Ectodermal cell (in vitro differentiated cells): ENCODE measurements at regions not wholly inside any gene's neighbourhood (a gene's known extent, or its start where the extent isn't known, plus 50 kb on each side); places are given as distances from the start of the nearest gene placed in this dataset.

Experiments
- H3K27ac ChIP-seq: 2 replicates; pipeline ENCODE4 v1.7.0; 2013; ENCODE audit warnings: mild to moderate bottlenecking, low read depth, low read length; ENCODE audit not compliant: insufficient read depth, poor library complexity, severe bottlenecking
- H3K27me3 ChIP-seq: 2 replicates; pipeline ENCODE4 v1.7.0; 2013; ENCODE audit warnings: mild to moderate bottlenecking, low read length; ENCODE audit not compliant: insufficient read depth, control insufficient read depth, poor library complexity, severe bottlenecking
- H3K36me3 ChIP-seq: one replicate; pipeline ENCODE4 v1.7.0; 2013; ENCODE audit warnings: low read length; ENCODE audit not compliant: control insufficient read depth, insufficient read depth
- H3K4me1 ChIP-seq: one replicate; pipeline ENCODE4 v1.7.0; 2013; ENCODE audit warnings: low read length; ENCODE audit not compliant: control insufficient read depth, insufficient read depth
- H3K4me3 ChIP-seq: 2 replicates; pipeline ENCODE4 v1.7.0; 2013; ENCODE audit warnings: low read depth, low read length, control low read depth; ENCODE audit not compliant: insufficient read depth
- H3K9me3 ChIP-seq: 2 replicates; pipeline ENCODE4 v1.7.0; 2013; ENCODE audit warnings: mild to moderate bottlenecking, low read length, moderate library complexity; ENCODE audit not compliant: control insufficient read depth
- WGBS, 2 experiments: methylation state at CpG; one replicate each; pipeline ENCODE4 v1.1.7; 2013; ENCODE audit warnings: missing lambda C conversion rate in 2 of 2; 5-methylcytosine and 5-hydroxymethylcytosine counted together

DNA sequence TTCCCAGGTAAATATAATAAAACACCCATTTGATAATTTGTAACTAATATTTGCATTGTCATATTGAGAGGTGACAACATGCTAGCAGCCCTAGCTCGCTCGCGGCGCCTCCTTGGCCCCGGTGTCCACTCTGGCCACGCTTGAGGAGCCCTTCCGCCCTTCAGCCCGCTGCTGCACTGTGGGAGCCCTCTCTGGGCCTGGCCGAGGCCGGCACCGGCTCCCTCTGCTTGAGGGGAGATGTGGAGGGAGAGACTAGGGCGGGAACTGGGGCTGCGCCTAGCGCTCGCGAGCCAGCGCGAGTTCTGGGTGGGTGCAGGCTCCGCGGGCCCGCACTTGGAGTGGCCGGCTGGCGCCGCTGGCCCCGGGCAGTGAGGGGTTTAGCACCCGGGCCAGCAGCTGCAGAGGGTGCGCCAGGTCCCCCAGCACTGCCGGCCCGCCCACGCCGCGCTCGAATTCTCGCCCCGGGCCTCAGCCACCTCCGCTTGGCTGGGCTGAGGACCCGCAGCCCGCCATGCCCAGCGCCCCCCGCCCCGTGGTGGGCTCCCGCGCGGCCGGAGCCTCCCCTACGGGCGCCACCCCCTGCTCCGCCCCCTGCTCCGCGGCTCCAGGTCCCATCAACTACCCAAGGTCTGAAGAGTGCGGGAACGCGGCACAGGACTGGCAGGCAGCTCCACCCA is 594.4 kb downstream of the SLITRK6 start:
- H3K27me3 ChIP-seq = no peaks in the 10 kb centered on the region
- H3K9me3 ChIP-seq = no peaks in the 10 kb centered on the region
- 95% methylated on average over 53 of the region's 53 CpGs for WGBS, 2 experiments
- no peaks in the 10 kb centered on the region for H3K36me3 ChIP-seq
- H3K27ac ChIP-seq = no peak overlapping the region
- H3K4me1 ChIP-seq = no peaks in the 10 kb centered on the region
- no peak overlapping the region for H3K4me3 ChIP-seq

DNA sequence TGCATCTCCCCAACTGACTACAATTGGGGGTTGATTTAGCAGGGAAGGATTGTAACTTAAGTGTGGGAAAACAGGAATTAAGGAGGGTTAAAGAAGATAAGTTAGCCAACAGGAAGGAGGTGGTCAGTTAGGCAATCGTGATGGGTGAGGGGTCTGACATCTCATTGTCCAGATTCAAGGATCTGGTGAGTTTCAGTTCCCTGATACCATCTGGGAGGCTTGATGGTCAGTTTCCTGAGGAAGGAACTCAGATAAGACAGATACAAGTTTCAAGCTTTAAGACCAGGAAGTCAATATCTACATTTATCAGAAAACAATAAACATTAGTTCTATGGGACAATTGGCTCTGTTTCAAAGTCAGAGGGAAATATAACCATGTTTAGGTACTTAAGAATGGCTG is 601.8 kb downstream of the SLITRK6 start:
- Histone ChIP-seq H3K27me3 (no peaks in the 10 kb centered on the region), H3K27ac (no peak overlapping the region), H3K9me3 (no peaks in the 10 kb centered on the region), H3K36me3 (no peaks in the 10 kb centered on the region), H3K4me3 (no peak overlapping the region), H3K4me1 (no peaks in the 10 kb centered on the region)
- 89 to 92% methylated on average over 1 of the region's 1 CpG for WGBS, 2 experiments

GRCh38 chr13:85194482-85194881 is 604.7 kb downstream of the SLITRK6 start:
- no peak overlapping the region for H3K4me3 ChIP-seq
- no peaks in the 10 kb centered on the region for H3K9me3 ChIP-seq
- H3K27ac ChIP-seq = no peak overlapping the region
- H3K36me3 ChIP-seq = no peaks in the 10 kb centered on the region
- no peaks in the 10 kb centered on the region for H3K4me1 ChIP-seq
- no peaks in the 10 kb centered on the region for H3K27me3 ChIP-seq

DNA sequence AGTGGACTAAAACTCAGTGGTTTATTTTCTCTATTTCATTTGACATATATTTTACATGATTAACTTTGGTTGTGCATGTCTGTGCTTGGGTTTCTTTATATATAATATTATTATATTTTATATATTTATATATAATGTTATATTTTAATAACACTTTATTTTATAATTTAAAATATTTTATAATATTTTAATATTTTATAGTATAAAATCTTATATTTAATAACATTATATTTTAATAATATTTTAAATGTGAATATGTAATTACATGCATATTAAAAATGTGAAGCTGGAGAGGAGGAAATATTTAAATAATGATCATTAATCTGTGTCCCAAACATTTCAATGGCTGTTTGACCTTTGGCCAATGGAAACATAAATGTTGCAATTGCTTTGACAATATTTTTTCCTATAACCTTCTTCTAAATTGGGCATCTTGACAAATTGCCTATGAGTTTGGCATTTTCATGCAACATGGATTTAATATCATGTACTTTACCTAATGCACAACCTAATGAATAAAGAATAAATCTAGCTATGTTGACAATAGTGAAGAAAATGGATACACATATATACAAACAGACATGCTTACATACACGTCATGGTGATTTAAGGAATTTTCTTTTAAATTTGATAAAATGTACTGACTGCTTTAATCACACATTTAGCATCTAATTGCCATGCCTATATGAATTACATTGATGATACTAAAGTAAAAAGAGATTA is 607.1 kb downstream of the SLITRK6 start:
- Histone ChIP-seq H3K9me3 (no peaks in the 10 kb centered on the region), H3K4me3 (no peak overlapping the region), H3K27ac (no peak overlapping the region), H3K4me1 (no peaks in the 10 kb centered on the region), H3K36me3 (no peaks in the 10 kb centered on the region), H3K27me3 (no peaks in the 10 kb centered on the region)
- WGBS, 2 experiments = no CpG with 5 or more reads among the region's 1 CpG

DNA sequence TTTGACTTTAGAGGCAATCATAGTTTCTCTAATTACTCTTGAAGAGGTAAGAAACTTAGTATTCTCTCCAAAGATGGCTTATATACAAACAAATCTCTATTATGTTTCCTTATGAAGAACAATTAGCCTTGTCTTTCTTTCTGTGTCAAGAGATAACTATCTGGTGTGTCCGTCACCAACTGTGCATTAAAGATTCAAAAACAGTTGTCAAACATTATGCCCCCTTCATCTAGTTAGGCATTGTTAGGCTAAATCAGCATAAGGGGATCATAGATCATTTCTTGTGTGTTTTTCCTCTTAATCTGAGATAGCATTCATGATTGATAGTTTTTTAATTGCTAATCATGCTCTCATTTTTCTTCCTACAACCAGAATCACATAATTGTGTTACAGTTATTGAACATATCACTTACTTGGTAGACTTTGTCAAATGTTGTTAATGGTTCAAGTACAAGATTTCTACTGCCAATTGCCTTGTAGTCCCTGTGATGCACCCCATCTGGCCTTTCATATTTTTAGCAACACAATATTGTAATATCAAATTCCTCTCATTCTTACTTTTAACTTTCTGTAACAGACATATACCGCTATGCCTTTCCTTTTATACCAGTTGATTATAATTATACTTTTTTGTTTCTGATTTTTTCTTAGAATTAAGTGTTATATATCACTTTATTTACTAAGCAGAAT is 612.7 kb downstream of the SLITRK6 start:
- Histone ChIP-seq H3K36me3 (no peaks in the 10 kb centered on the region), H3K4me1 (no peaks in the 10 kb centered on the region), H3K4me3 (no peak overlapping the region), H3K9me3 (no peaks in the 10 kb centered on the region), H3K27ac (no peak overlapping the region), H3K27me3 (no peaks in the 10 kb centered on the region)
- WGBS, 2 experiments = 100% methylated on average over 1 of the region's 2 CpGs

DNA sequence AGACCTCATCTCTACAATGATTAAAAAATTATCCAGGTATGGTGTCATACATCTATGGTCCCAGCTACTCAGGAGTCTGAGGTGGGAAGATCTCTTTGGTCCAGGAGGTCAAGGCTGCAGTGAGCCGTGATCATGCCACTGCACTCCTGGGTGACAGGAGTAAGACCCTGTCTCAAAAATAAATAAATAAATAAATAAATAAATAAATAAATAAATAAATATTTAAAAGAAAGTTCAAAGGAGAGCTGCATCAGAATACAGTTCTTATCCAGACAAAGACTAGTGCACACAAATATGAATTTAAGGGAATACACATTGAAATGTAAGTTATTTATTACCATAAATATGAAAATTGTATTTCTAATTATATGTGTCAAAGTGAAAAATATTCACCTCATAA is 624.9 kb downstream of the SLITRK6 start:
- no peaks in the 10 kb centered on the region for H3K4me1 ChIP-seq
- no peak overlapping the region for H3K4me3 ChIP-seq
- no peak overlapping the region for H3K27ac ChIP-seq
- H3K27me3 ChIP-seq = no peaks in the 10 kb centered on the region
- no peaks in the 10 kb centered on the region for H3K36me3 ChIP-seq
- 86% methylated on average over 1 of the region's 1 CpG; no CpG with 5 or more reads in 1 of the 2 experiments for WGBS, 2 experiments
- no peaks in the 10 kb centered on the region for H3K9me3 ChIP-seq

- Histone ChIP-seq H3K9me3 (no peaks in the 10 kb centered on the region), H3K4me3 (no peak overlapping the region), H3K27me3 (no peaks in the 10 kb centered on the region), H3K4me1 (no peaks in the 10 kb centered on the region), H3K27ac (no peak overlapping the region), H3K36me3 (no peaks in the 10 kb centered on the region)
- 80 to 87% methylated on average over 1 of the region's 1 CpG for WGBS, 2 experiments
Observed at GRCh38 chr13:85170372-85170771, 628.8 kb downstream of the SLITRK6 start.

GRCh38 chr13:85166891-85167290 is 632.3 kb downstream of the SLITRK6 start:
- peaks cover 2% of the 10 kb centered on the region for H3K9me3 ChIP-seq
- H3K27me3 ChIP-seq = no peaks in the 10 kb centered on the region
- no peak overlapping the region for H3K27ac ChIP-seq
- H3K4me3 ChIP-seq = no peak overlapping the region
- H3K36me3 ChIP-seq = no peaks in the 10 kb centered on the region
- no peaks in the 10 kb centered on the region for H3K4me1 ChIP-seq
- 91 to 100% methylated on average over 1 of the region's 1 CpG for WGBS, 2 experiments

DNA sequence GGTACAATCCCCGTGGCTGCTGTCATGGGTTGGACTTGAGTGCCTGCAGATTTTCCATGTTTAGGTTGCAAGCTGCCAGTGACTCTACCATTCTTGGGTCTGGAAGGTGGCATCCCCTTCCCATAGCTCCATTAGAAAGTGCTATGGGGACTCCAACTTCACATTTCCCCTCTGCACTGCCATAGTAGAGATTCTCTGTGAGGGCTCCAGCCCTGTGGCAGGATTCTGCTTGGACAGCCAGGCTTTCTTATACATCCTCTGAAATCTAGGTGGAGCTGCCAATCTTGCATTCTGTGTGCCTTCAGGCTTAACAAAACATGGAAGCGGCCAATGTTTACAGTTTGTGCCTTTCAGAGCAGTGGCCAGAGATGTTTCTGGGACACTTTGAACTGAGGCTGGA is 636.2 kb downstream of the SLITRK6 start:
- Histone ChIP-seq H3K27ac (no peak overlapping the region), H3K4me1 (no peaks in the 10 kb centered on the region), H3K36me3 (no peaks in the 10 kb centered on the region), H3K4me3 (no peak overlapping the region), H3K27me3 (no peaks in the 10 kb centered on the region), H3K9me3 (peaks cover 2% of the 10 kb centered on the region)
- WGBS, 2 experiments = 89 to 92% methylated on average over 2 of the region's 2 CpGs

DNA sequence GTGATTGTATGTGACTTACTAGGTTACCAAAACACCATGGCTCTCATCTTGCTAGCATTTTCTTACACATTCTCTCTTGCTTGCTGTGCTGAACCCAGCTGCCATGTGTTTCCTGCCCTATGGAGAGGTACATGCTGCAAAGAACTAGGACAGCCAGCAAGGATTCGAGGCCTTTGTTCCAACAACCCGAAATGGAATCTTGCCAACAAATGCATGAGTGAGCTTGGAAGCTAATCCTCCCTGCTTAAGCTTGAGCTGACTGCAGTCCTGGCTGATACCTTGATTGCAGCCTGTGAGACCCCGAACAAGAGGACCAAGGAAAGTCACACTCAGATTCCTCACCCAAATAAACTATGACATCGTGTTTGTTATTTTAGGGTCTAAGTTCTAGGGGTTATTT is 651.2 kb downstream of the SLITRK6 start:
- no peaks in the 10 kb centered on the region for H3K36me3 ChIP-seq
- WGBS, 2 experiments = 49 to 72% methylated on average over 2 to 4 of the region's 4 CpGs
- peak overlapping the region; percentile 63 for H3K27ac ChIP-seq
- peaks cover 4% of the 10 kb centered on the region for H3K4me1 ChIP-seq
- no peaks in the 10 kb centered on the region for H3K27me3 ChIP-seq
- H3K9me3 ChIP-seq = no peaks in the 10 kb centered on the region
- H3K4me3 ChIP-seq = no peak overlapping the region
